Astrocyte of the cerebellum (primary cell): ENCODE measurements at regions not wholly inside any gene's neighbourhood (a gene's known extent, or its start where the extent isn't known, plus 50 kb on each side); places are given as distances from the start of the nearest gene placed in this dataset.

ENCODE experiments used
- DNase-seq: peaks from one replicate; pipeline ENCODE4 v3.0.0-alpha.2; 2011; ENCODE audit warnings: low read depth
- H3K4me3 ChIP-seq: 2 replicates; pipeline ENCODE4 v1.5.1; 2011; ENCODE audit warnings: mild to moderate bottlenecking, low read depth, low read length, moderate library complexity
- CTCF ChIP-seq: IDR thresholded peaks from 2 replicates; pipeline ENCODE4 v1.5.1; 2012; ENCODE audit warnings: low read length, low read depth, moderate library complexity, mild to moderate bottlenecking; ENCODE audit errors: missing control alignments
- in situ Hi-C: cut with HindIII; loops from 2 replicates; pipeline ENCODE4 v1.10.0; 2017; ENCODE audit warnings: low sequenced_read_pairs

- DNase-seq, result no peak
- in situ Hi-C loops, result no loop called here
These were observed 175.6 kb downstream of the IRX2 start for GRCh38 chr5:2575871-2576270.

DNA sequence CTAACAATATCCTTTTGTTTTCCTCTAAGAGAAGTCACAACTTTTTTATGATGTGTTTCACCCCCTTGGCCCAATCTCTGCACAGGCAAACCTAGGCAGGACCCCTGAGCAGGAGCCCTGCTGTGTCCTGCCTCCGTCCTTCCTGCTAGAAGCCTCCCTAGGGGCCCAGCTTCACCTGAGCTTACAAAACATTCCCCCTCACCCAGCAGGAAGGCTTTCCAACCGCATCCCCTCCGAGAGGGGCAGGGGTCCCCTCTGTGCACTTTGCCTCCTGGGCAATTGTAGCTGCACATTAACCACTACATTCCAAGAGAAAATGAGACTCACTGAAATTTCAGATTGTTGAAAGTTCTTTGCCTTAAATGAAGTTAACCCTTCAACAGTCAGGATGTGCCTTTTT, 176.2 kb downstream of the IRX2 start:
- no peak for TF ChIP-seq CTCF
- in situ Hi-C loops, result no loop called here

More at GRCh38 chr5:2575871-2576270, 175.6 kb downstream of the IRX2 start:
- no peak overlapping the region for H3K4me3 ChIP-seq
- no peak for TF ChIP-seq CTCF

DNA sequence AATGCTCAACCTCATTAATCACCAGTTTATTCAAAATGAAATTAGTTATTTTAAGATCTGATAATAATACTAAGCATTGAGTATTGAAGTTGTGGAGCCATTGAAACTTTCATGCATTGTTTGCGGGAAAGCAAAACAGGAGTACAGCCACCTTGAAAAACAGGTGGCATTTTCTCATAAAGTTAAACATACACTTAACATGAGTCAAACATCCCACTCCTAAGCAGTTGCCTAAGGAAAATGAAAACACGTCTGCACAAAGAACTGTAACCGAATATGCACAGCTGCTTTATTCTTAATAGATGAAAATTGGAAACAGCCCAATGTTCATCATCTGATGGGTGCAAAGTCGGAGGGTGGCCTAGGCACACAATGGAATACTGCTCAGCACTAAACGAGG, 177.3 kb downstream of the IRX2 start:
- in situ Hi-C loops, result no loop called here
- no peak for DNase-seq
- TF ChIP-seq CTCF, result no peak
- H3K4me3 ChIP-seq, result no peak overlapping the region

More for the DNA sequence above, 176.2 kb downstream of the IRX2 start:
- H3K4me3 ChIP-seq, result no peak overlapping the region
- no peak for DNase-seq

GRCh38 chr5:2570586-2570985, 180.9 kb downstream of the IRX2 start:
- no peak for TF ChIP-seq CTCF
- no peak for DNase-seq
- no peak overlapping the region for H3K4me3 ChIP-seq
- in situ Hi-C loops, result no loop called here

DNA sequence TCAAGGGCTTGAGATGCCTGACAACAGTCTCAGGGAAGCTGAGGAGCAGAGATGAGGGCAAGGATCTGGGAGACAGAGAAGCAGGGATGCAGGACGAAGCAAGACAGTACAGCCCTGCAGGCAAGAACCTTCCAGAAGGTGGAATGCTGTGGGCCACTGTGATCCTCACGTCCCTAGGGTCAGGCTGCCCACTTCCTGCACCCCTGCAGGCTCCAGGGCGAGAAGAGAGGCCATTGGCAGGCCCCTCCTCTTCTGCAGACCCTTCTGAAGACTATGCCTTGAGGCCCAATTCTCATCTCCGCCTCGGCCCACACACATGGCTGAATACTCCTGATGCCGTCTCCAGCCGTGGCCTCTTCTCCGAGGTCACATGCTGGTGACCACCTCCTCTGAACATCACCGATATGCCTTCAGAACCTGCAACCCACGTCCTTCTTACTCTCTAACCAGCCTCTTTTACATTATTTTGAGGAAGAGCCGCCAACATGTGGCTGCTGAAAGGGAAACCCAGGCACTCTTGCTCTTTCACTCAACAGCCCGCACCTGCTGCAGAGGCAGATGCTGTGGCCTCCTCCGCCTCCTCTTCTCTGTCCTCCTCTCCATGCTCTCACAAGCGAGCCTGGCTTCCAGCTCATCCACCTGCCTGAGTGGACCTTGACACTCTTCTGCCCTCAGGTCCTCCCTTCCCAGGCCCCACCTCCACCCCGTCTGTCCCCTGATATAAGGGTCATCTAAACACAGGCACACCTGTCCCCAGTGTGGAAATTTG, 181.5 kb downstream of the IRX2 start:
- no peak overlapping the region for H3K4me3 ChIP-seq
- no peak for DNase-seq
- TF ChIP-seq CTCF, result no peak
- in situ Hi-C loops, result no loop called here

- H3K4me3 ChIP-seq, result no peak overlapping the region
- DNase-seq, result no peak
- TF ChIP-seq CTCF, result no peak
- in situ Hi-C loops, result no loop called here
These were observed 182.3 kb downstream of the IRX2 start for GRCh38 chr5:2569176-2569575.
